GM21737 (cell line): ENCODE measurements at regions not wholly inside any gene's neighbourhood (a gene's known extent, or its start where the extent isn't known, plus 50 kb on each side); places are given as distances from the start of the nearest gene placed in this dataset.

Experiments
- ATAC-seq: cut with Tn5 transposase; IDR thresholded peaks from one replicate; pipeline ENCODE4 v1.9.1; 2021; ENCODE audit warnings: mild to moderate bottlenecking, moderate library complexity; ENCODE audit not compliant: unreplicated experiment

DNA sequence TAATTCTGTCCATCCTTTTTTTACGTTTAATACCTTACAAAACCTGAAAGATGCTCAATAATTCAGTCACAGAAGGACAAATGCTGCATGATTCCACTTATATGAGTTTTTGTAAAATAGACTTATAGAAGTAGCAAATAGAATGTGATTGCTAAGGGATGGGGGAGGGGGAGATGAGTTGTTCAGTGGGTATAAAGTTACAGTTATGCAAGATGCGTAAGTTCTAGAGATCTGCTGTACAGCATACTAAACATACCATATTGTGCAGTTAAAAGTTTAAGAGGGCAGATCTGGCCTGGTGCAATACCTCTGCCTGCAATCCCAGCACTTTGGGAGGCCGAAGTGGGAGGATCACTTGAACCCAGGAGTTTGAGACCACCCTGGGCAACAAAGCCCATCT is 78.8 kb downstream of the TET3 start:
- ATAC-seq, result no peak

DNA sequence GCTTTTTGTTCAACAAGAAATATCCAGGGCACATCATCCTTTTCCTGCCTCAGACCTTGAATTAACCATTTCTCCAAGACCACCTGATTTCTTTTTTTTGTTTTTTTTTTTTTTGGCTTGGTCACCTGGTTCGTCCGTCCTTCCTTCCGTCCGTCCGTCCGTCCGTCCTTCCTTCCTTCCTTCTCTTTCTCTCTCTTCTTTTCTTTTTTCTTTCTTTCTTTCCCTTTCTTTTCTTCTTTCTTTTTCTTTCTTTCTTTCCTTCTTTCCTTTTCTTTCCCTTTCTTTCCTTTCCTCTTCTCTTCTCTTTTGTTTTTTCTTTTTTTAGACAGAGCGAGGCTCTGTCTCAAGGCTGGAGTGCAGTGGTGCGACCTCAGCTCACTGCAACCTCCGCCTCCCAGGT is 80.7 kb downstream of the TET3 start:
- ATAC-seq, result no peak

DNA sequence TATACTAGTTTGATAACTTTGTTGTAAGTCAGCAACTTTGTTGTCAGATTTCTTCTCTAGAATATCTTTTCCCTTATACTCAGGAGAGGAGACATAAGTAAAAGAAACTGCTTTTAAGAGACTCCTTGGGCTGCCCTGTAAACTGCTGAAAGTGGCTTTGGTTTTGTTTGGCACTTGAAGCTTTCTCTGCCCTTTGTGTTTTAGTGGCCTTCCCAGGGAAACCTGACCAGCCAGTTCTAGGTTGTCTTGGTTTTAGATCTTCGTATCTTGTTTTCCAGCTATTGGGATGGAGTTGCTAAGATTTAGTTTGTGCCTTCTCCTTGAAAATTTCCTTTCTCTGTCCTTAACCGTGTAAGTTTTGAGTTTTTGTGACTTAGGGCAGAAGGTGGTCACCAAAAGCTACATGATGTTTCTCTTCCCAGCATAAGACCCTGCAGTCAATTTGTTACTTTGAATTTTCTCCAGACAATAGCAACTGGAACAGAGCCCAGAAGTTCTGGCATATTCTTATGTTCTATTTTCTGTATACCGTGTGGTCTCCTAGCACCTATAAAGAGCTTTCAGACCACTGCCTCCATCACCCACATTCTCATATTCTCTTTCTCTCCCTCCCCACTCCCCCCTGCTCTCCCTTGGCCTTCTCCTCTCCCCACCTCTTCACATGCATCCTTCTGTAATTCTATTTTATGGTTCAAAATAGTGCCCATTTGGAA is 81.1 kb downstream of the BOLA3 start:
- ATAC-seq, result no peak

DNA sequence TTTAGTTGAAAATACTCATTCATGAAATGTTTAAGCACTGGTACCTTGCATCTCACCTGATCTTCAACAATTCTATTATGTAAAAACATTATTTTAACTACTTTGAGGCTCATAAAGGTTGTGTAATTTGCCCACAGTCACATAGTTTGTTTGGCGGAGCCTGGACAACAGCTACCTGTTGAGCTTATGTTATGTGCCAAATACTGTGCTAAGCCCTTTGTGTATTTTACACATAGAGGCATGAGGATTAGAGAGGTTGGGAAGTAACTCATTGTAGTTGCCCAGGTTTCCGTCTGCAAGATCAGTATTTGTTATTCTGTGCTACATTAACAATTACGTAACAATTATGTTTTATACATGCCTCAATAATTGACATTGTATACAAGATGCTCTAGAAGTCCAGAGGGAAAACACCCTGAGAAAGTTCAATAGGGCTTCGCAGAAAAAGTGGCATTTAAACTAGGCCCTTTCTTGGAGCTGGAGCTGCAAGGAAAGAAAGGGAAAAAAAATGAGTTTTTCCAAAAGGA is 80.4 kb downstream of the BOLA3 start:
- ATAC-seq, result no peak

DNA sequence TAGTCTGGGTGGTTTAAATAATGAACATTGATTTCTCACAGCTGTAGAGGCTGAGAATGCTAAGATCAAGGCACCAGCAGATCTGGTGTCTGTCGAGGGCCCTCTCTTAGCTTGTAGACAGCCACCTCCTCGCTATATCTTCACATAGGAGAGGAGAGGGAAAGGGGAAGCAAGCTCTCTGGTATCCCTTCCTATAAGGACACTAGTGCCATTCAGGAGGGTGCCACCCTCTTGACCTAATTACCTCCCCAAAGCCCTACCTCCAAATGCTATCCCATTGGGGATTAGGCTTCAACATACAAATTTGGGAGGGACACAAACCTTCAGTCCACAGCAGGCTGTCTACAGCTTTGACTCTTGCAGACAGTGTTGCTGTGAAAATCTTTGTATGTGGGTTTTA is 76.7 kb downstream of the BOLA3 start:
- ATAC-seq, result no peak

DNA sequence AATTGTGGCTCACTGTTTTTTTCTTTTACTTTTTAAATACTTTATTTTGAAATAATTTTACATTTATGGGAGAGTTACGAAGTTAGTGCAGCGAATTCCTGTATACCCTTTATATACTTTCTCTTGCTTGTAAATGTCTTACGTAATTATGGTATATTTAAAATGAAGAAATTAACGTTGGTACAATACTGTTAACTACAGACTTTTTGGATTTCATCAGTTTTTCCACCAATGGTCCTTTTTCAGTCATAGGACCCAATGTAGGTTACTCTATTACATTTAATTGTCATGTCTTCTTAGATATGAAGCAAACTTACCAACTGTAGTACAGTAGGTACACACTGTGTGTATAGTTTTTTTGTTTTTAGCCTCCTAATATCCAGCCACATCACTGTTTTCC is 76.3 kb downstream of the BOLA3 start:
- no peak for ATAC-seq

DNA sequence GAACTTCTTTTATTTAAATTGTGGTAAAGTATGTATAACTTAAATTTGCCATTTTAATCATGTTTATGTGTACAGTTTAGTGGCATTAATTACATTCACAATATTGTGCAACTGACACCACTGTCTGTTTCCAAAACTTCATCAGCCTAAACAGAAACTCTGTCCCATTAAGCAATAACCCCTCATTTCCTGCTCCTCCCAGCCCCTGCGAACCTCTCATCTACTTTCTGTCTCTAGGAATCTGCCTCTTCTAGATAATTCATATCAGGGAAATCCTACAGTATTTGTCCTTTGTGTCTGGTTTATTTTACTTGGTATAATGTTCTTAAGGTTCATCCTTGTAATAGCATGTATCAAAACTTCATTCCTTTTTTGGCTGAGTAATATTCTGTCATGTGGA is 75.1 kb downstream of the BOLA3 start:
- no peak for ATAC-seq

DNA sequence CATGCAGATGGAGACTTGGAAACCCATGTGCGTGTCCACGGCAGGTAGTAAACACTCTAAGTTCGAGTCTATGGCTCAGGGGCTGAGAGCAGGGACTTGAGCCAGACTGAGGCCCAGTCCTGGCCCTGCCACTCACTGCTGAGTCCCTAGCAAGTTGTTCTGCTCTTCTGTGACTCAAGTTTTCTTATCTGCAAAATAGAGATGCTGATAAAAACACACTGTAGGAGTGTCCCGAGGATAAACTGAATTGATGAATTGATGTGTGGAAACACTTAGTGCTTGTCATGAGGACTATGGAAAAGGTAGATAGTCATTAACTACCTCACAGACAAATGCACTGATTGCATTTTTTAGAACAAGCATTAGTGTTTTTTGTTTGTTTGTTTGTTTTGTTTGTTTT is 73.2 kb downstream of the BOLA3 start:
- no peak for ATAC-seq

DNA sequence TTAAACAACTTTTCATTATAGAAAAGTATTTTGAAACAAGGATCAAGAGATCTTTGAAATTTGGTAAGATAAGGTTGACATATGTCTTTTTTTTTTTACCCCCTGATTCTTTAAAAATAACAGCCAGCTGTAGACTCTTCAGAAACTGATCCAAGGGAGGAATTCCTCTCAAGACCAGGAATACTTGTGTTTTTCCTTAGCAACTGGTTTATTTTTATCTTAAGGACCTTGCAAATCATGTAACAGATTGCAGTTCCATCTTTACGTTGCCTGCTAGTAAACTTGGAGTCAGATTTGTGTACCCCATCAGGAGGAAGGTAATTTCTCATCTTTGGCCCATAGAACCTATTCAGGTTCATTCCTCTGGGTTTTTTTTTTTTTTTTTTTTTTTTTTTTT is 71.6 kb downstream of the BOLA3 start:
- no peak for ATAC-seq

DNA sequence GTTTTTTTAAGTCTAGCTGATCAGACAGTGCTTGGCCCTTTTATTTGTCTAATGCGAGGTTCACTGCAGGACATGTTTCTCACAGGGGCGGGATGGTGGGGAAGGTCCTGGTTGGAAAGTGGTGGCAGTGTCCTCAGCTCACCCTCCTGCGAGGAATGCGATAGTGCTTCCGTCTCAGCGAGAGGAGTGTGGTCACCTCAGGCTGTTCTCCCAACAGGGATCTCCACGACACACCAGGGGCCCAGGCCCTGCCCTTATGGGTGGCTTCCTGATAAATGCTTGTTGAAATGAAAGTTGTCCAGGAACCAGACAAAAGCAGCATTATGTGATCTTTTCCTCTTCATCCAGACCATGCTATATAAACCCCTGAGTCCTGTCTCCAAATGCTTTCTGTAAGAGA is 70.1 kb downstream of the BOLA3 start:
- ATAC-seq, result no peak

DNA sequence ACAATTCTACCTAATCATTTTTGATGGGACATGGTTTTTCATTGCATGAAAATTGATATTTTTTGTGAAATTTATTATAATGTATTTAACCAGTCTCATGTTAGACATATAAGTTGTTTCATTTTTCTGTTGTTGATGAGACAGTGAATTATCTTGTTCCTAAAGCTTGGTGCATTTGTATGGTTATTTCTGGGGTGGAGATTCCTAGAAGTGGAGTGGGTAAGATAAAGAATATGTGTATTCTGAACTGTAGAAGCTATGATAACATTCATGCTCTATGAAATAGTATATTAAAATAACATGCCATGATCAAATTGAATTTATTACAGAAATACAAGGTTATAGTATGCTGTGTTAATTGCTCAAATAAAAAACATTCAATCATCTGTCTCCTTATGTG is 69.2 kb downstream of the BOLA3 start:
- ATAC-seq, result no peak

DNA sequence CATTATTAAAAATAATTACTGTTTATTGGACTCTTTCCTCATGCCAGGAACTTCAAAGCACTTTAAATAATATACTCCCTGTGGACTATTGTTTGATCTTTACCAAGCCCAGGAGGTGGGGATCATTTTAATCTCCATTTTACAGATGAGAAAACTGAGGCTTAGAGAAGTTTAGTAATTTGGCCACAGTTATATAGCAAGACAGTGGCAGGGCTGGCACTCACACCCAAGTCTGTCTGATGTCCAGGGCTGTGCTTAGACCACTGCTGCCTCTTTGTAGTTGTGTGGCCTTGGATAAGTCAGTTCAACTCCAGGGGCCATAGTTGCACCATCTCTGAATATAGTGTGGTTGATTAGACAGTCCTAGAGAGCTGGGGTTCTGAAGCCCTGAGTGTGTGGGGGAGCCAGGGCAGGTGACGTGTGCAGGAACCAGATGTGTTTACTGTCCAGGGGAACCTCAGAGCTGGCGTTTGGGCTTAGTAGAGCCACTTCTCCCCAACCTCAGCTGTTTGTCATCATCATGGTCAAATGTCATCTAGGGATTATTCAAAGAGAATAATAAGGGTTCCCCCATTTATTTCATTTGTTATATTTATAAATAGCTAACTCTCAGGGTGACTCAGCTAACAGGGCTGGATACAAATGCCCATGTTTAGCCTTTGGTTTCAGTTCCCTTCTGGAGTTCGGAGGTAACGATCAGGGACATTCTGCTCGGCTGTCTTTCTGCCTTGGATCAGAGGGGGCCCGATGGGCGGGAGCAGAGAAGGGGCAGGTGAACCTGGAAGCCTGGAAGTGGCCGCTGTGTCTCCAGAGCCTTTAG is 68.0 kb downstream of the BOLA3 start:
- ATAC-seq, result peak; percentile 68

DNA sequence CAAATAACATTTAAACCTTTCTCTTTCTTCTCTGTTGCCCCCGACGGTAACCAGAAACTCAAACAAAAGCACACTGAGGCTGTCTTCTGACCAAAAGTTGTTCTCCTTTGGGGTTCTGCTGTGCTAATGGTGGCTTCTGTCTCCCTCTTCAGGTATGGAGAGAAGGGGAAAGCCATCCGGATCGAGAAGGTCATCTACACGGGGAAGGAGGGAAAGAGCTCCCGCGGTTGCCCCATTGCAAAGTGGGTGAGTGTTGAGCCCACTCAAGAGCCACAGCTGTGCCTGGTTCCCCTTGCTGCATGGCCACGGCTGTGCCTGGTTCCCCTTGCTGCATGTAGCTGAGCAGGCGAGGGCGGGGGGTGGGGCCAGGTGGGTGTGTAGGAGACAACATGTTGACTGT is 67.4 kb downstream of the BOLA3 start:
- ATAC-seq, result peak; percentile 24

DNA sequence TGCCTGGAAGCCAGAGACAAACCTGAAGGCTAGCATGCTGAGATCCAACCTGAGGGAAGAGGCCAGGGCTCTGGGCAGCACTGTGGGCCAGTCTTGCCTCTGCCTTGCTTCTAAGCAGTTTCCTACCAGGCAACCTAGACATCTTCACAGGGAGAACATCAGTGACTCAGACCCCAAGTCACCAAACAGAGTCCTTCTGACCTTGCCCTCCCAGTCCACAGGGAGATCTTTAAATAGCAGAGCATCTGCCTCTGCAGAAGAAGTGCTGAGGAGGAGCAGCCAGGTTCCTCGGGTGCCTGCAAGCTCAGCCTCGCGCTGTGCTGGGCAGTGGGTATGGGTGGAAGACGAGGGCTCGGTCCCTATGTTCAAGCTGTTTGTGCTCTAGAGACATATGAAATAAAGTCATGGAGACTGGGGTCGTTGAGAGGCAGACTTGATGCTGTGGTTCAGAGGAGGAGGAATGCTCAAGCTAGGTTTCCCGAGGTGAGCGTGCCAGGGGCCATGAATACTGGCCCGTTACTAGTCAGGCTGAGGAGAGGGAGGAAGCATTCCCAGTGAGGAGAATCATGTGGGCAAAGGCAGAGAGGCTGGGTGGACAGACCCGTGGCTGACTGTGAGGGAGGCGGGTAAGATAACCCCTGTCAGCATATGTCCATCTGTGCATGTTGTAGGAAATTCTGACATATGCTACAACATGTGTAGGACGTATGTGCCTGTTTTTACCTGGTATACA is 66.5 kb downstream of the BOLA3 start:
- ATAC-seq, result no peak

DNA sequence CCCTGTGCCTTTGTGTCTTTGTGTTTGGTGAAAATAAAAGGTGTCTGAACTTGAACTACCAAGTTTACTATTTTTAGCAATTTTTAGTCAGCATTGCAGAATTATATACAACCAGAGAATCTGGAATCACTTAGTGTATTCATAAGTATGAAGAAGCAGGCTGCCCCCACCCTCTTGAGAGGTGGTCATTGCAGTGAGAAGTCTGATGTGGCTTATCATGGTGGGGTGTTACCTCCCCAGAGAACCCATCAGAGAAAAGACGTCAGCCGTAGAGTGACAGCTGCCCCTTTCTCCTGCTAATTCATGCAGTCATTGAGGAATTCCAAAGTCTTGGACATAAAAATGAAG is 66.0 kb downstream of the BOLA3 start:
- ATAC-seq, result no peak

DNA sequence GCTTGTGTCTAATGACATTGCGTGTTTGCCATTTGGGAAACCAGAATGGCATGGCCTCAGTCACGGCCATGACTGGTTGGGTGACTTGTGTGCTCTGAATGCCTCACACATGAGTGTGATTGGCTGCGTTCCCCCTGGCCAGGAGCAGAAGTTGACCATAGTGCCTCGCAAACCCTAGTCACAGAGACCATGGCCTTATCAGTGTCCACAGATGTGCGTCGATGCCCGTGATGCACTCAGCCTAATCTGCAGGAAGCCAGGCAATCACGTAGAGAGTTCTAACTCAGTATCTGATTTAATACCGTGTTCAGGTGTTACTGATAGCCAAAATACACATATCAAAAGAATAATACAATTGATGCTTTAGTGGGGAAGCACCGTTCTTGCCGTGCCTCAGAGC is 64.0 kb downstream of the BOLA3 start:
- no peak for ATAC-seq
